GM19043 (cell line): ENCODE measurements at regions not wholly inside any gene's neighbourhood (a gene's known extent, or its start where the extent isn't known, plus 50 kb on each side); places are given as distances from the start of the nearest gene placed in this dataset.
A peak's percentile ranks its signal among the peaks of the same experiment; 100 is the strongest.
"Not testable (repeated sequence)": the region's sequence is repeated elsewhere in the genome, so short reads cannot be mapped to it uniquely, and the experiment has no call there.

ENCODE experiments used
- ATAC-seq: cut with Tn5 transposase; IDR thresholded peaks from one replicate; pipeline ENCODE4 v1.9.1; 2021; ENCODE audit warnings: low read depth; ENCODE audit not compliant: unreplicated experiment

- peak; percentile 75 for ATAC-seq
Measured at GRCh38 chr5:123294544-123294943, 128.7 kb downstream of the CEP120 start.

- ATAC-seq, result no peak
Measured at GRCh38 chr5:123289210-123289609, 134.0 kb downstream of the CEP120 start.

- no peak for ATAC-seq
Measured at GRCh38 chr5:123287881-123288280, 135.3 kb downstream of the CEP120 start.

GRCh38 chr5:123286891-123287290 lies 136.3 kb downstream of the CEP120 start:
- ATAC-seq, result no peak

- no peak for ATAC-seq
Measured at GRCh38 chr5:123285122-123286023, 137.8 kb downstream of the CEP120 start.

GRCh38 chr5:123283499-123283898 lies 139.7 kb downstream of the CEP120 start:
- no peak for ATAC-seq

- ATAC-seq, result no peak
Measured at GRCh38 chr5:123283031-123283430, 140.2 kb downstream of the CEP120 start.

GRCh38 chr5:123282444-123282843 lies 140.8 kb downstream of the CEP120 start:
- ATAC-seq, result no peak

- not testable (repeated sequence) for ATAC-seq
Measured at GRCh38 chr5:123280854-123281253, 142.3 kb downstream of the CEP120 start.

GRCh38 chr5:123279136-123279535 lies 144.1 kb downstream of the CEP120 start:
- ATAC-seq, result no peak

GRCh38 chr5:123278284-123278683 lies 144.9 kb downstream of the CEP120 start:
- no peak for ATAC-seq

GRCh38 chr5:123273984-123274383 lies 149.2 kb downstream of the CEP120 start:
- no peak for ATAC-seq

GRCh38 chr5:123273095-123273494 lies 150.1 kb downstream of the CEP120 start:
- no peak for ATAC-seq

- no peak for ATAC-seq
Measured at GRCh38 chr5:123269851-123270250, 153.4 kb downstream of the CEP120 start.

- no peak for ATAC-seq
Measured at GRCh38 chr5:123269436-123269835, 153.8 kb downstream of the CEP120 start.

GRCh38 chr5:123266365-123266764 lies 156.8 kb downstream of the CEP120 start:
- no peak for ATAC-seq

- ATAC-seq, result no peak
Measured at GRCh38 chr5:123265551-123265950, 157.7 kb downstream of the CEP120 start.

GRCh38 chr5:123264394-123264793 lies 158.8 kb downstream of the CEP120 start:
- no peak for ATAC-seq

- no peak for ATAC-seq
Measured at GRCh38 chr5:123263859-123264258, 159.3 kb downstream of the CEP120 start.

GRCh38 chr5:123262216-123262823 lies 160.9 kb downstream of the CEP120 start:
- ATAC-seq, result no peak

GRCh38 chr5:123261752-123262151 lies 161.5 kb downstream of the CEP120 start:
- no peak for ATAC-seq

GRCh38 chr5:123249446-123249845 lies 160.4 kb downstream of the PRDM6 start:
- no peak for ATAC-seq
